ENCODE measurements at regions not wholly inside any gene's neighbourhood (a gene's known extent, or its start where the extent isn't known, plus 50 kb on each side); places are given as distances from the start of the nearest gene placed in this dataset.

- no peak overlapping the region for H3K9ac ChIP-seq (ENCODE audit: low read depth in 1 of 2, low read length in 2 of 2)
- no peaks in the 10 kb centered on the region for H3K9me3 ChIP-seq (ENCODE audit: control insufficient read depth in 4 of 4, low read length in 3 of 4)
- TF ChIP-seq SP1 (IDR thresholded peaks at IDR 0.05) (no peak), ATF3 (IDR thresholded peaks at IDR 0.05) (no peak), TAF1 (conservative IDR thresholded peaks at IDR 0.05) (no peak), FOXA2 (IDR thresholded peaks at IDR 0.05) (no peak), HNF4A (conservative IDR thresholded peaks at IDR 0.05) (no peak), RAD21 (IDR thresholded peaks at IDR 0.05) (no peak), HNF4G (IDR thresholded peaks at IDR 0.05) (no peak), ZBTB33 (IDR thresholded peaks at IDR 0.05) (no peak), EGR1 (IDR thresholded peaks at IDR 0.05; ENCODE audit: low read depth in 2 of 2) (no peak), JUND (IDR thresholded peaks at IDR 0.05) (no peak), RXRA (IDR thresholded peaks at IDR 0.05) (no peak), GABPA (IDR thresholded peaks at IDR 0.05 in 1 of 2, conservative IDR thresholded peaks at IDR 0.05 in 1 of 2) (no peak), NR2F2 (IDR thresholded peaks at IDR 0.05) (no peak)
- TF ChIP-seq, protein P1, sequence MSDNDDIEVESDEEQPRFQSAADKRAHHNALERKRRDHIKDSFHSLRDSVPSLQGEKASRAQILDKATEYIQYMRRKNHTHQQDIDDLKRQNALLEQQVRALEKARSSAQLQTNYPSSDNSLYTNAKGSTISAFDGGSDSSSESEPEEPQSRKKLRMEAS (IDR thresholded peaks at IDR 0.05): no peak
- TF ChIP-seq, protein P2, sequence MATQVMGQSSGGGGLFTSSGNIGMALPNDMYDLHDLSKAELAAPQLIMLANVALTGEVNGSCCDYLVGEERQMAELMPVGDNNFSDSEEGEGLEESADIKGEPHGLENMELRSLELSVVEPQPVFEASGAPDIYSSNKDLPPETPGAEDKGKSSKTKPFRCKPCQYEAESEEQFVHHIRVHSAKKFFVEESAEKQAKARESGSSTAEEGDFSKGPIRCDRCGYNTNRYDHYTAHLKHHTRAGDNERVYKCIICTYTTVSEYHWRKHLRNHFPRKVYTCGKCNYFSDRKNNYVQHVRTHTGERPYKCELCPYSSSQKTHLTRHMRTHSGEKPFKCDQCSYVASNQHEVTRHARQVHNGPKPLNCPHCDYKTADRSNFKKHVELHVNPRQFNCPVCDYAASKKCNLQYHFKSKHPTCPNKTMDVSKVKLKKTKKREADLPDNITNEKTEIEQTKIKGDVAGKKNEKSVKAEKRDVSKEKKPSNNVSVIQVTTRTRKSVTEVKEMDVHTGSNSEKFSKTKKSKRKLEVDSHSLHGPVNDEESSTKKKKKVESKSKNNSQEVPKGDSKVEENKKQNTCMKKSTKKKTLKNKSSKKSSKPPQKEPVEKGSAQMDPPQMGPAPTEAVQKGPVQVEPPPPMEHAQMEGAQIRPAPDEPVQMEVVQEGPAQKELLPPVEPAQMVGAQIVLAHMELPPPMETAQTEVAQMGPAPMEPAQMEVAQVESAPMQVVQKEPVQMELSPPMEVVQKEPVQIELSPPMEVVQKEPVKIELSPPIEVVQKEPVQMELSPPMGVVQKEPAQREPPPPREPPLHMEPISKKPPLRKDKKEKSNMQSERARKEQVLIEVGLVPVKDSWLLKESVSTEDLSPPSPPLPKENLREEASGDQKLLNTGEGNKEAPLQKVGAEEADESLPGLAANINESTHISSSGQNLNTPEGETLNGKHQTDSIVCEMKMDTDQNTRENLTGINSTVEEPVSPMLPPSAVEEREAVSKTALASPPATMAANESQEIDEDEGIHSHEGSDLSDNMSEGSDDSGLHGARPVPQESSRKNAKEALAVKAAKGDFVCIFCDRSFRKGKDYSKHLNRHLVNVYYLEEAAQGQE (IDR thresholded peaks at IDR 0.05): no peak
- TF ChIP-seq, protein P3, sequence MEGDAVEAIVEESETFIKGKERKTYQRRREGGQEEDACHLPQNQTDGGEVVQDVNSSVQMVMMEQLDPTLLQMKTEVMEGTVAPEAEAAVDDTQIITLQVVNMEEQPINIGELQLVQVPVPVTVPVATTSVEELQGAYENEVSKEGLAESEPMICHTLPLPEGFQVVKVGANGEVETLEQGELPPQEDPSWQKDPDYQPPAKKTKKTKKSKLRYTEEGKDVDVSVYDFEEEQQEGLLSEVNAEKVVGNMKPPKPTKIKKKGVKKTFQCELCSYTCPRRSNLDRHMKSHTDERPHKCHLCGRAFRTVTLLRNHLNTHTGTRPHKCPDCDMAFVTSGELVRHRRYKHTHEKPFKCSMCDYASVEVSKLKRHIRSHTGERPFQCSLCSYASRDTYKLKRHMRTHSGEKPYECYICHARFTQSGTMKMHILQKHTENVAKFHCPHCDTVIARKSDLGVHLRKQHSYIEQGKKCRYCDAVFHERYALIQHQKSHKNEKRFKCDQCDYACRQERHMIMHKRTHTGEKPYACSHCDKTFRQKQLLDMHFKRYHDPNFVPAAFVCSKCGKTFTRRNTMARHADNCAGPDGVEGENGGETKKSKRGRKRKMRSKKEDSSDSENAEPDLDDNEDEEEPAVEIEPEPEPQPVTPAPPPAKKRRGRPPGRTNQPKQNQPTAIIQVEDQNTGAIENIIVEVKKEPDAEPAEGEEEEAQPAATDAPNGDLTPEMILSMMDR (IDR thresholded peaks at IDR 0.05; ENCODE audit: low read depth, low read length, missing input control): no peak
- no peak overlapping the region for H3K4me3 ChIP-seq (ENCODE audit: low read depth in 1 of 3, low read length in 3 of 3)
- no peaks in the 10 kb centered on the region for H3K4me1 ChIP-seq (ENCODE audit: control insufficient read depth in 4 of 4, insufficient read depth in 4 of 4, low read length in 3 of 4)
- WGBS: 85% methylated on average over 5 of the region's 5 CpGs
- H3K36me3 ChIP-seq (ENCODE audit: control insufficient read depth in 4 of 4, insufficient read depth in 3 of 4, low read depth in 1 of 4, low read length in 3 of 4): no peaks in the 10 kb centered on the region
- no peak for DNase-seq (ENCODE audit: low spot score)
- H3K27ac ChIP-seq (ENCODE audit: low read depth in 1 of 2, low read length in 2 of 2): no peak overlapping the region
- no peaks in the 10 kb centered on the region for H3K27me3 ChIP-seq (ENCODE audit: control insufficient read depth in 4 of 4, insufficient read depth in 4 of 4, low read length in 3 of 4)
Observed at GRCh38 chr10:44102726-44103255, 282.1 kb downstream of the CXCL12 start.

DNA sequence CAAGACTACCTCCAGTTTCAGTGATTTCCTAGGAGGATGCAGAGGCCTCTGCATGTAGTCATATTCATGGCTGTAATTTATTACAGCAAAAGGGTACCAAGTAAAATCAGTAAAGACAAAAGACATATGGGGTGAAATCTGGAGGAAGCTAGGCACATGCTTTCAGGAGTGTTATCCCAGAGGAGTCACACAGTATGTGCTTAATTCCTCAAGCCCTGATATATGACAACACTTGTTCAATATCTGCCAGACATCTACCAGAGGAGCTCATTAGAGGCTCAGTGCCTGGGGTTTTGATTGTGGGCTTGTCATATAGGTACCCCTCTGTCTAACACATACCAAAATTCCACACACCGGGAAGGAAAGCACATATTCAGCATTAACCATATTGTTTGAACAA, 283.8 kb downstream of the CXCL12 start:
- H3K4me1 ChIP-seq (ENCODE audit: control insufficient read depth in 4 of 4, insufficient read depth in 4 of 4, low read length in 3 of 4): no peaks in the 10 kb centered on the region
- H3K4me3 ChIP-seq (ENCODE audit: low read depth in 1 of 3, low read length in 3 of 3): no peak overlapping the region
- H3K27me3 ChIP-seq (ENCODE audit: control insufficient read depth in 4 of 4, insufficient read depth in 4 of 4, low read length in 3 of 4): no peaks in the 10 kb centered on the region
- 66% methylated on average over 1 of the region's 1 CpG for WGBS
- no peak for DNase-seq (ENCODE audit: low spot score)
- H3K27ac ChIP-seq (ENCODE audit: low read depth in 1 of 2, low read length in 2 of 2): no peak overlapping the region
- H3K9me3 ChIP-seq (ENCODE audit: control insufficient read depth in 4 of 4, low read length in 3 of 4): no peaks in the 10 kb centered on the region
- no peak overlapping the region for H3K9ac ChIP-seq (ENCODE audit: low read depth in 1 of 2, low read length in 2 of 2)
- no peaks in the 10 kb centered on the region for H3K36me3 ChIP-seq (ENCODE audit: control insufficient read depth in 4 of 4, insufficient read depth in 3 of 4, low read depth in 1 of 4, low read length in 3 of 4)
- TF ChIP-seq JUND (IDR thresholded peaks at IDR 0.05) (no peak), ATF3 (IDR thresholded peaks at IDR 0.05) (no peak), SP1 (IDR thresholded peaks at IDR 0.05) (no peak), HNF4G (IDR thresholded peaks at IDR 0.05) (no peak), ZBTB33 (IDR thresholded peaks at IDR 0.05) (no peak), NR2F2 (IDR thresholded peaks at IDR 0.05) (no peak), RAD21 (IDR thresholded peaks at IDR 0.05) (no peak), TAF1 (conservative IDR thresholded peaks at IDR 0.05) (no peak), YY1 (IDR thresholded peaks at IDR 0.05) (no peak), EGR1 (IDR thresholded peaks at IDR 0.05; ENCODE audit: low read depth in 2 of 2) (no peak), GABPA (IDR thresholded peaks at IDR 0.05 in 1 of 2, conservative IDR thresholded peaks at IDR 0.05 in 1 of 2) (no peak)
- TF ChIP-seq, protein P3 (IDR thresholded peaks at IDR 0.05; ENCODE audit: low read depth, low read length, missing input control): no peak
- TF ChIP-seq, protein P1 (IDR thresholded peaks at IDR 0.05): no peak

Measured in liver (tissue), 8 donors.